Endothelial cell (in vitro differentiated cells): ENCODE measurements at regions not wholly inside any gene's neighbourhood (a gene's known extent, or its start where the extent isn't known, plus 50 kb on each side); places are given as distances from the start of the nearest gene placed in this dataset.

Experiments
- DNase-seq: peaks from one replicate; pipeline ENCODE4 v3.0.0; 2021; ENCODE audit warnings: low spot score
- H3K27ac Mint-ChIP-seq: one replicate; pipeline ENCODE4 v1.8.0; 2021; ENCODE audit warnings: mixed read lengths, inconsistent platforms; ENCODE audit not compliant: unreplicated experiment
- H3K27me3 Mint-ChIP-seq: one replicate; pipeline ENCODE4 v1.8.0; 2021; ENCODE audit warnings: mild to moderate bottlenecking, moderate library complexity, mixed read lengths, inconsistent platforms; ENCODE audit not compliant: unreplicated experiment
- H3K36me3 Mint-ChIP-seq: one replicate; pipeline ENCODE4 v1.8.0; 2021; ENCODE audit warnings: mild to moderate bottlenecking, low read depth, mixed read lengths, inconsistent platforms; ENCODE audit not compliant: unreplicated experiment
- H3K4me1 Mint-ChIP-seq: one replicate; pipeline ENCODE4 v1.8.0; 2021; ENCODE audit warnings: mild to moderate bottlenecking, mixed read lengths, inconsistent platforms; ENCODE audit not compliant: unreplicated experiment
- H3K4me3 Mint-ChIP-seq: one replicate; pipeline ENCODE4 v1.8.0; 2021; ENCODE audit warnings: mild to moderate bottlenecking, mixed read lengths, inconsistent platforms; ENCODE audit not compliant: unreplicated experiment
- H3K9me3 Mint-ChIP-seq: one replicate; pipeline ENCODE4 v1.8.0; 2021; ENCODE audit warnings: mixed read lengths, inconsistent platforms; ENCODE audit not compliant: unreplicated experiment
- TF ChIP-seq, protein P1 (sequence below): fragments of 200-600 bp; sonication (generic); IDR thresholded peaks from one replicate; pipeline ENCODE4 v1.5.0; 2021; ENCODE audit warnings: antibody characterized with exemption; ENCODE audit not compliant: unreplicated experiment

DNA sequence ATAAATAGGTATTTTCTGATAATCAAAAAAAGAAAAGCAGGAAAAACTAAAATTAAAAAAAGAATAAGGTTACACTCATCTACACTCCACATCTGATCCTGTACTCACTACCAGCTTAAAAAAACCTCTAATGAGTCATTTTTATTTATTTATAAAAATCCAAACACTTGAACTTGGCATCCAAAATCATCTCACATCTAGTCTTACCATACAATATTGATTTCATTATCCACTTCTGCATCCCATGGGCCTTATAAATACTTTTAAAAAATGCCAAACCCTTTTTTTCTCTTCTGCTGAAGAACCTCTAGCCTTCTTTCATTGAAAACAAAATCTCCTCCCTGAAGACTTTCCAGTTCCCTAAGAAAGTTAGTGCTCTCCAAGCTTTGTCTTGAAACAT lies 109.7 kb downstream of the TMTC3 start:
- TF ChIP-seq, protein P1, sequence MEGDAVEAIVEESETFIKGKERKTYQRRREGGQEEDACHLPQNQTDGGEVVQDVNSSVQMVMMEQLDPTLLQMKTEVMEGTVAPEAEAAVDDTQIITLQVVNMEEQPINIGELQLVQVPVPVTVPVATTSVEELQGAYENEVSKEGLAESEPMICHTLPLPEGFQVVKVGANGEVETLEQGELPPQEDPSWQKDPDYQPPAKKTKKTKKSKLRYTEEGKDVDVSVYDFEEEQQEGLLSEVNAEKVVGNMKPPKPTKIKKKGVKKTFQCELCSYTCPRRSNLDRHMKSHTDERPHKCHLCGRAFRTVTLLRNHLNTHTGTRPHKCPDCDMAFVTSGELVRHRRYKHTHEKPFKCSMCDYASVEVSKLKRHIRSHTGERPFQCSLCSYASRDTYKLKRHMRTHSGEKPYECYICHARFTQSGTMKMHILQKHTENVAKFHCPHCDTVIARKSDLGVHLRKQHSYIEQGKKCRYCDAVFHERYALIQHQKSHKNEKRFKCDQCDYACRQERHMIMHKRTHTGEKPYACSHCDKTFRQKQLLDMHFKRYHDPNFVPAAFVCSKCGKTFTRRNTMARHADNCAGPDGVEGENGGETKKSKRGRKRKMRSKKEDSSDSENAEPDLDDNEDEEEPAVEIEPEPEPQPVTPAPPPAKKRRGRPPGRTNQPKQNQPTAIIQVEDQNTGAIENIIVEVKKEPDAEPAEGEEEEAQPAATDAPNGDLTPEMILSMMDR, result no peak
- Mint-ChIP-seq H3K9me3 (no peaks in the 10 kb centered on the region), H3K4me1 (no peaks in the 10 kb centered on the region), H3K27ac (no peak overlapping the region), H3K4me3 (no peak overlapping the region), H3K36me3 (no peaks in the 10 kb centered on the region), H3K27me3 (peaks cover 1% of the 10 kb centered on the region)
- no peak for DNase-seq

DNA sequence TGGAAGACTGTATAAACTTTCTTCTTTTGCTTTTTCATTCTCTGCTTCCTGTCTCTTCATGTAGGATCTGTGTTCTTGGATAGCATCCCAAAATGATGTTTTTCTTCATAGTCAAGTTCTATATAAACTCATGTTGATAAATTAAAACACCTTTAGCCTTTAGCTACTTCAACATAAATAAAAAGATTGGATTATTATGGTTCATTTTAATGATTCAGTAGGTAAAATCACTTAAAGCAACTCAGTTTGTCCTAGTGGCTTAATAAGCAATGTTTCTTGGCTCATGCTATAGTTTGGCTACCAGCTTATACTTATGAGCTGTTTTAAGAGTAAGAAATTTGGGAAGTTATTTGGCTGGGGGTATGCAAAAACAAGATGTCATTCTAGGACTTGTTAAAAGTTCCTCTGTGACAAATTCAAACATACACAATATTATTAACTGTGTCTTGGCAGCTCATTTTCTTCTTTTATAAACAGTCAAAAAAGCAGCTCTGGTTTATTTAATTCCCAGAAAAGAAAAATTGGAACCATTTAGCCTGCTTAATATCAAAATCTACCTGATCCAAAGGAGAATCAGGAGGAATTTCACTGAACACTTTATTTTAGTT lies 111.4 kb downstream of the TMTC3 start:
- Mint-ChIP-seq H3K4me3 (no peak overlapping the region), H3K27me3 (peaks cover 1% of the 10 kb centered on the region), H3K27ac (no peak overlapping the region), H3K9me3 (no peaks in the 10 kb centered on the region), H3K36me3 (no peaks in the 10 kb centered on the region), H3K4me1 (no peaks in the 10 kb centered on the region)
- TF ChIP-seq, protein P1, result no peak
- DNase-seq, result no peak

DNA sequence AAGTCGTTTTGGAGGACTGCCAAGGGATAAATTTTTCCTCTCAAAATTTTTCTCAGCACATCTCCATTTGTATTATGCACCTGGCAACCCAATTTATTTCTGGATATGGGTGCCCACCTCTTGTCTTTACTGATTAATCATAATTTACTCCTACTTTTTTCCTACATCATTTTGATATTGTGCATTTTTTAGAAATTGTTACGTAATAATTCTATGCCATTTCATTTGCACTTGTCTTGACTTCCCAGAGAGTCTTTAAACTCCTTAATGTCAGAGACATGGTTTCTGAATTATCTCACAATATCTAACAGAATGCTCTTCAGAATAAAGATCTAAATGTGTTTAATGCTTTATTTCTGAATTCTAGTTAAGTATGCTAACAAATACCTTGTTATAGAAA lies 113.1 kb downstream of the TMTC3 start:
- H3K27me3 Mint-ChIP-seq, result peaks cover 1% of the 10 kb centered on the region
- DNase-seq, result no peak
- no peak overlapping the region for H3K4me3 Mint-ChIP-seq
- H3K36me3 Mint-ChIP-seq, result no peaks in the 10 kb centered on the region
- TF ChIP-seq, protein P1, result no peak
- no peaks in the 10 kb centered on the region for H3K9me3 Mint-ChIP-seq
- no peak overlapping the region for H3K27ac Mint-ChIP-seq
- no peaks in the 10 kb centered on the region for H3K4me1 Mint-ChIP-seq

DNA sequence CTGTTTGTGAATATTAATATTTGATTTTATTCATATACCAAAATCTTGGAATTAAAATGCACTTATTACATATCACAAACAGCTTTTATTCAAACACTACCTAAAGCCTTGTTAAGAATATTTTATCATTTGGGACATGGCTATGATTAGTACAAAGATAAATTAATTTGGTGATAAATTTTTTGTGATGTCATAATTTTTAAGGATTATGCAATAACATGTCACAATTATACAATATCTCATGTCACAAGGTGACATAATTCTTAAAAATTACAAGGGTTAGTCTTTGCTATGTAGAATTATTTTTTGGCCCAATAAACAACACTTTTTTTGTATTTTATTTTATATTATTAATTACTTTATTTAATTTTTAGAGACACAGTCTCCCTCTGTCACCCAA lies 113.7 kb downstream of the TMTC3 start:
- no peak overlapping the region for H3K4me3 Mint-ChIP-seq
- DNase-seq, result no peak
- no peaks in the 10 kb centered on the region for H3K4me1 Mint-ChIP-seq

DNA sequence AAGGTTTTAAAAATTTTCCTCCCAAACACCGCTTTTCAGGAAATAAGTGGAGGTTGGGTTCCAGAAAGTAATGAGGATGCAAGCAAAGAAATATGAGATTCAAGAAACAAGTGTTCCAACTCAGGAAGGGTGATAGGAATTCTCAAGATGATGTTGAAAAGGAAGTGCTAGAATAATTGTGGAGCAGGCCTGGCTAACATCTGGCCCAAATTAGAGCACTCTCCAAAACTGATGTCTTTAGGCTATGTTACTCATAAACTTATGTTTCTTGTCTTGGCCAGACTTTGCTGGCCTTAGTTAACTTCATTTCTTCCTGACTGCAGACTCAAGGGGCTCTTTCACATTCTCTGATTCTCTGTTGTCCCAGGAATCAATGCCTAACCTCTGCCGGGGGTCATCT lies 116.3 kb downstream of the TMTC3 start:
- TF ChIP-seq, protein P1, result no peak
- no peaks in the 10 kb centered on the region for H3K9me3 Mint-ChIP-seq

More for the DNA sequence above, 113.7 kb downstream of the TMTC3 start:
- TF ChIP-seq, protein P1, result no peak
- Mint-ChIP-seq H3K9me3 (no peaks in the 10 kb centered on the region), H3K27me3 (peaks cover 1% of the 10 kb centered on the region), H3K36me3 (no peaks in the 10 kb centered on the region), H3K27ac (no peak overlapping the region)

More for the DNA sequence above, 116.3 kb downstream of the TMTC3 start:
- Mint-ChIP-seq H3K4me3 (no peak overlapping the region), H3K27me3 (no peaks in the 10 kb centered on the region), H3K27ac (no peak overlapping the region), H3K36me3 (no peaks in the 10 kb centered on the region), H3K4me1 (no peaks in the 10 kb centered on the region)
- DNase-seq, result no peak
